Glutamatergic neuron (in vitro differentiated cells): ENCODE measurements at regions not wholly inside any gene's neighbourhood (a gene's known extent, or its start where the extent isn't known, plus 50 kb on each side); places are given as distances from the start of the nearest gene placed in this dataset.

ENCODE experiments used
- DNase-seq: peaks from one replicate; pipeline ENCODE4 v3.0.0; 2022
- H3K27ac Mint-ChIP-seq: one replicate; pipeline ENCODE4 v1.8.0; 2020; ENCODE audit warnings: mild to moderate bottlenecking, mixed read lengths, inconsistent platforms; ENCODE audit not compliant: unreplicated experiment
- H3K27me3 Mint-ChIP-seq: one replicate; pipeline ENCODE4 v1.8.0; 2020; ENCODE audit warnings: mild to moderate bottlenecking, moderate library complexity, mixed read lengths, inconsistent platforms; ENCODE audit not compliant: unreplicated experiment
- H3K36me3 Mint-ChIP-seq: one replicate; pipeline ENCODE4 v1.8.0; 2020; ENCODE audit warnings: mild to moderate bottlenecking, mixed read lengths, inconsistent platforms; ENCODE audit not compliant: unreplicated experiment
- H3K4me1 Mint-ChIP-seq: one replicate; pipeline ENCODE4 v1.8.0; 2020; ENCODE audit warnings: mild to moderate bottlenecking, low read depth, mixed read lengths, inconsistent platforms; ENCODE audit not compliant: unreplicated experiment
- H3K4me3 Mint-ChIP-seq: one replicate; pipeline ENCODE4 v1.8.0; 2020; ENCODE audit warnings: mild to moderate bottlenecking, mixed read lengths, inconsistent platforms; ENCODE audit not compliant: unreplicated experiment
- H3K9me3 Mint-ChIP-seq: one replicate; pipeline ENCODE4 v1.8.0; 2020; ENCODE audit warnings: mild to moderate bottlenecking, moderate library complexity, mixed read lengths, inconsistent platforms; ENCODE audit not compliant: unreplicated experiment
- TF ChIP-seq, protein P1 (sequence below): fragments of 200-600 bp; sonication (generic); IDR thresholded peaks from one replicate; pipeline ENCODE4 v1.5.0; 2021; ENCODE audit not compliant: partially characterized antibody, unreplicated experiment

DNA sequence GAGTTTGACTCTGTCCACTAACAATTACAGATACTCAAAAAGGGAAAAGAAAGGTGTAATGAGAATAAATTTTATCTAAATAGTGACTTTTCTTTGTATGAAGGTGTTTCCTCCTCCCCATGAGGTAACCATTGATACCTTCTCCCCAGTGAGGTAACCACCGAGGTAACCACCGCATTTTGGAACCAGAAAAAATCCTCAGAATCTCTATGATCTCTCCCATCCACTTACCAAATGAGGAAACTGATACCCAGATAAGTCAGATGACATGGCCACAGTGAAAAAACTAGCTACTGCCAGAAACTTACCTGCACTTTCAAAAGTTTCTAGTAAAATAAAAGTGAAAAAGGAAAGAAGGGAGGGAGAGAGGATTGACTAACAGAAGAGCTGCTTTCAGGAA lies 124.0 kb upstream of the FNDC3A start:
- H3K27ac Mint-ChIP-seq: no peak overlapping the region
- peaks cover 6% of the 10 kb centered on the region for H3K27me3 Mint-ChIP-seq
- DNase-seq: no peak
- no peak overlapping the region for H3K4me3 Mint-ChIP-seq
- TF ChIP-seq, protein P1, sequence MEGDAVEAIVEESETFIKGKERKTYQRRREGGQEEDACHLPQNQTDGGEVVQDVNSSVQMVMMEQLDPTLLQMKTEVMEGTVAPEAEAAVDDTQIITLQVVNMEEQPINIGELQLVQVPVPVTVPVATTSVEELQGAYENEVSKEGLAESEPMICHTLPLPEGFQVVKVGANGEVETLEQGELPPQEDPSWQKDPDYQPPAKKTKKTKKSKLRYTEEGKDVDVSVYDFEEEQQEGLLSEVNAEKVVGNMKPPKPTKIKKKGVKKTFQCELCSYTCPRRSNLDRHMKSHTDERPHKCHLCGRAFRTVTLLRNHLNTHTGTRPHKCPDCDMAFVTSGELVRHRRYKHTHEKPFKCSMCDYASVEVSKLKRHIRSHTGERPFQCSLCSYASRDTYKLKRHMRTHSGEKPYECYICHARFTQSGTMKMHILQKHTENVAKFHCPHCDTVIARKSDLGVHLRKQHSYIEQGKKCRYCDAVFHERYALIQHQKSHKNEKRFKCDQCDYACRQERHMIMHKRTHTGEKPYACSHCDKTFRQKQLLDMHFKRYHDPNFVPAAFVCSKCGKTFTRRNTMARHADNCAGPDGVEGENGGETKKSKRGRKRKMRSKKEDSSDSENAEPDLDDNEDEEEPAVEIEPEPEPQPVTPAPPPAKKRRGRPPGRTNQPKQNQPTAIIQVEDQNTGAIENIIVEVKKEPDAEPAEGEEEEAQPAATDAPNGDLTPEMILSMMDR: no peak
- H3K9me3 Mint-ChIP-seq: no peaks in the 10 kb centered on the region
- H3K36me3 Mint-ChIP-seq: no peaks in the 10 kb centered on the region
- peaks cover 2% of the 10 kb centered on the region for H3K4me1 Mint-ChIP-seq

DNA sequence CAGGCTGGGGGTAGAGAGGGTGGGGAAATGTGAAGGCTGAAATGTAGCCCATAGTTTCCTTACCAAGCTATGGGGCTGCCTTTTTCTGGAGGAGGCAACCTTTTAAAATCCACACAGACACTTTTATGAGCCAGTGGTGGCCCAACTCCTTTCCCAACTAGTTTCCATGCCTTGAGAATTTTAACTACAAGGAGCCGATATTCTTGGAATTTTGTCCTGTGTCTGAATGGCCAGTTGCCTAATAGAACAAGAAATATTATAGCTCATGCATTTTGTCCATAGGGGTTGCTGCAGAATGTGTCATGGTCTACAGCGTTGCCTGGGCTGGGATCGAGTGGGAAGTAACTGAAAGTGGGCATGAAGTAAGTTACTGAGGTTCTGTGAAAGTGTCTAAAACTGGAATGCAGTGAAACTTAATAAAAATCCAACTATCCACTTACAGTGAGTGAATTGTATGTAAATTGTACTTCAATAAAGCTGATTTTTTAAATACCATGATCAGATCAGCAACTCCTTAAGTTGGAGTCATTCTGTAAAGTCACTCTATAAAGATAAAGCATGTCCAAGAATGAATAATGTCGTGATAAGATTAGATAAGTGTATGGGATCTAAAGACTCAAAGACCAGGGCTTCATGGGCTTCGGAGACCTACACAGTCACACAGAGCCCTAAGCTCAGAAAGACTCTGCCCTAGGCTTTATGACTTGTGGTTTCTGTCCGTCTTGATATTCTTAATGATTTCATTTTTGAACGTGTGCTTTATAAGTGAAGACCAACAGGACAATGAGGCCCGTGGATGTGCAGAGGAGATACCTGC lies 122.6 kb upstream of the FNDC3A start:
- TF ChIP-seq, protein P1: no peak
- Mint-ChIP-seq H3K9me3 (no peaks in the 10 kb centered on the region), H3K36me3 (no peaks in the 10 kb centered on the region), H3K27me3 (peaks cover 6% of the 10 kb centered on the region), H3K27ac (no peak overlapping the region), H3K4me3 (no peak overlapping the region), H3K4me1 (no peaks in the 10 kb centered on the region)
- no peak for DNase-seq

DNA sequence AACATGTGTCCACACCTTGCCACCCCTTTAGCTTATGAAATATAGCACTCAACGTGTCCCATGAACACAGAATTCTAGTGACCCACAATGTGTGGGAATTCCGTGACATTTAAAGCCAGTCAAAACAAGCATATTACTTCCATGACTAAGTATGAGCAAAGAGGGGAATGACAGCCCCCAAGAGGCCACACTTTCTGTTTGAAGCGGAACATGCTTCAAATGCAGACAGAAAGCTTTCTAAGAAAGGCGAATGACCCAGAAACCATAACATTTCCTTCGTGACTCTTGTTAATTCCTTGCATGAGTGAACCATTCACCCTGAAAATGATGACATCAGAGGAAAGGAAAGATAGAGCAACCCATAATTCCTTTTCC lies 122.0 kb upstream of the FNDC3A start:
- Mint-ChIP-seq H3K36me3 (no peaks in the 10 kb centered on the region), H3K27ac (no peak overlapping the region), H3K4me3 (no peak overlapping the region), H3K9me3 (no peaks in the 10 kb centered on the region), H3K4me1 (no peaks in the 10 kb centered on the region), H3K27me3 (peaks cover 6% of the 10 kb centered on the region)
- no peak for DNase-seq
- TF ChIP-seq, protein P1: no peak

DNA sequence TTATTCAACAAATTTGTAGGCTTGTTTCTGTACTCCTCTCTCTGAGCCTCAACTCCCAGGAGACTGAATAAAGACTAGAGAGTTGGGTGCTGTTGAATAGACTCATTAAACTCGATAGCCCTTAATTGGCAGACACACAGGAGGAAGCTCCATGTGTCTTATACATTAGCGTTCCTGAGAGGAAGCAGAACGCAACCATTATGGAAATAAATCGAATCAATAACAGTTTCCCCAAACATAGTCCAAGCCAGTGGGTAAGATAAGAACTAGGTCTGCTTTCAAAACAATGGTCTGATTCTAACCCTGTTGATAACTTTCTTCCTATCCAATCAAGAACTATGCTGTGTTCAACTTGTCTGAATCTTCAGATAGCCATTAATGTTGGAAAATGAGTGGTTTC lies 118.1 kb upstream of the FNDC3A start:
- no peaks in the 10 kb centered on the region for H3K36me3 Mint-ChIP-seq
- no peaks in the 10 kb centered on the region for H3K4me1 Mint-ChIP-seq
- DNase-seq: no peak
- H3K9me3 Mint-ChIP-seq: no peaks in the 10 kb centered on the region
- no peak overlapping the region for H3K4me3 Mint-ChIP-seq
- H3K27me3 Mint-ChIP-seq: no peaks in the 10 kb centered on the region
- TF ChIP-seq, protein P1: no peak
- H3K27ac Mint-ChIP-seq: no peak overlapping the region

DNA sequence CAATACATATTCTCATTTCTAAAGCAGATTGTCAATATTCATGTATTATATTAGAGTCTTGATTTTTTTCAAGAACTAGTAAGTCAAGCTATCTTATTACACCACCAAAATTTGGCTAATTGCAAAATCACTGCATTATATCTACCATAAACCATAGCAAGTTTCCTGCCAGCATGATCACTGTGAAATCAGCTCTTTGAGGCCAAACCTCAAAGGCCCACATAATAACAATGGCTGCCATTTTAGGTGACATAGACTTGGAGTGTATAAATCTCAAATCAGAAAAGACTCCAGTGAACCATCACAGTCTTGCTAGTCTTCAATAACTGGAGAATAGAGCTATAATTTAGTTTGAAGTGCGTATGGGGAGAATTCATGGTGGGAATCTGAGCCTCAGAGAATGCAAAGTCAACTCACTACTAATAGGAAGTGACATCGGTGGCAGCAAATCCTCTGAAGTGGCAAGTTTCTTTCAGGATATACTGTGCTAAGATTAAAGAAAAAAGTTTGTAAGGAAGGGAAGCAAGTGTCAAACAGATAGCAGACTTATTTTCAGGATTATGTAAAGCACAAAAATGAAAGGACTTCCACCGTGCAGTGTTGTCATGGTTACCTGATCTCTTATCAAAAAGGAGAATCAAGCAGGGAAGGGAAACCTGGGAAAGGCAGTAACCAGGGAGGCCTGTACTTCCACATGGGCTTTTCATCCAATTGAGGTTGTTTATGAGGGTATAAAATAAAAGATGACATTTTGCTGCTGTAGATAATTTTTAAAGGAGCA lies 117.4 kb upstream of the FNDC3A start:
- DNase-seq: no peak
- H3K4me3 Mint-ChIP-seq: no peak overlapping the region
- TF ChIP-seq, protein P1: no peak
- H3K4me1 Mint-ChIP-seq: no peaks in the 10 kb centered on the region
- H3K36me3 Mint-ChIP-seq: no peaks in the 10 kb centered on the region
- no peaks in the 10 kb centered on the region for H3K9me3 Mint-ChIP-seq
- no peak overlapping the region for H3K27ac Mint-ChIP-seq
- no peaks in the 10 kb centered on the region for H3K27me3 Mint-ChIP-seq
